VCaP (cell line): ENCODE measurements at regions not wholly inside any gene's neighbourhood (a gene's known extent, or its start where the extent isn't known, plus 50 kb on each side); places are given as distances from the start of the nearest gene placed in this dataset.
"Not testable (repeated sequence)": the region's sequence is repeated elsewhere in the genome, so short reads cannot be mapped to it uniquely, and the experiment has no call there.

Experiments
- H3K27ac ChIP-seq: fragments of 450-650 bp; 2 replicates; pipeline ENCODE4 v1.5.1; 2017
- TF ChIP-seq, protein P1 (sequence below): fragments of 450-650 bp; conservative IDR thresholded peaks from 2 replicates; pipeline ENCODE4 v1.5.1; 2017; ENCODE audit warnings: mild to moderate bottlenecking, moderate library complexity

DNA sequence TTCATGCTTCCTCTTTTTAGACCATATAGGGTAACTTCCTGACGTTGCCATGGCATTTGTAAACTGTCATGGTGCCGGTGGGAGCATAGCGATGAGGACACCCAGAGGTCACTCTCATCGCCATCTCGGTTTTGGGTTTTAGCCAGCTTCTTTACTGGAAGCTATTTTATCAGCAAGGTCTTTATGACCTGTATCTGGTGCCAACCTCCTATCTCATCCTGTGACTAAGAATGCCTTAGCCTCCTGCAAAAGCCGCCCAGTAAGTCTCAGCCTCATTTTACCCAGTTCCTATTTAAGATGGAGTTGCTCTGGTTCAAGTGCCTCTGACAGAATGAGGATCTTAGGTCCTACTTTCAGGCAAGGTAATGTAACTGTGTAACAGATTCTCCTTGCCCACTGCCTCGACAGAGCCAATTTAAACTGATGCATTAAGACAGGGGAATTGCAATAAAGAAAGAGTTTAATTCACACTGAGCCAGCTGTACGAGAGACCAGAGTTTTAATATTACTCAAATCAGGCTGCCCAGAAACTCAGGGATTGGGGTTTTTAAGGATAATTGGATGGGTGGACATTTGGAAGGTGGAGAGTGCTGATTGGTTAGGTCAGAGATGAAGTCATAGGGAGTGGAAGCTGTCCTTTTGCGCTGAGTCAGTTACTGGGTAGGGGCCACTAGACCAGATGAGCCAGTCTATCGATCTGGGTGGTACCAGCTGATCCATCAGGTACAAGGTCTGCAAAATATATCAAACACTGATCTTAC is 59.9 kb upstream of the ATF7IP2 start:
- TF ChIP-seq, protein P1, sequence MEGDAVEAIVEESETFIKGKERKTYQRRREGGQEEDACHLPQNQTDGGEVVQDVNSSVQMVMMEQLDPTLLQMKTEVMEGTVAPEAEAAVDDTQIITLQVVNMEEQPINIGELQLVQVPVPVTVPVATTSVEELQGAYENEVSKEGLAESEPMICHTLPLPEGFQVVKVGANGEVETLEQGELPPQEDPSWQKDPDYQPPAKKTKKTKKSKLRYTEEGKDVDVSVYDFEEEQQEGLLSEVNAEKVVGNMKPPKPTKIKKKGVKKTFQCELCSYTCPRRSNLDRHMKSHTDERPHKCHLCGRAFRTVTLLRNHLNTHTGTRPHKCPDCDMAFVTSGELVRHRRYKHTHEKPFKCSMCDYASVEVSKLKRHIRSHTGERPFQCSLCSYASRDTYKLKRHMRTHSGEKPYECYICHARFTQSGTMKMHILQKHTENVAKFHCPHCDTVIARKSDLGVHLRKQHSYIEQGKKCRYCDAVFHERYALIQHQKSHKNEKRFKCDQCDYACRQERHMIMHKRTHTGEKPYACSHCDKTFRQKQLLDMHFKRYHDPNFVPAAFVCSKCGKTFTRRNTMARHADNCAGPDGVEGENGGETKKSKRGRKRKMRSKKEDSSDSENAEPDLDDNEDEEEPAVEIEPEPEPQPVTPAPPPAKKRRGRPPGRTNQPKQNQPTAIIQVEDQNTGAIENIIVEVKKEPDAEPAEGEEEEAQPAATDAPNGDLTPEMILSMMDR = no peak
- no peak overlapping the region for H3K27ac ChIP-seq

DNA sequence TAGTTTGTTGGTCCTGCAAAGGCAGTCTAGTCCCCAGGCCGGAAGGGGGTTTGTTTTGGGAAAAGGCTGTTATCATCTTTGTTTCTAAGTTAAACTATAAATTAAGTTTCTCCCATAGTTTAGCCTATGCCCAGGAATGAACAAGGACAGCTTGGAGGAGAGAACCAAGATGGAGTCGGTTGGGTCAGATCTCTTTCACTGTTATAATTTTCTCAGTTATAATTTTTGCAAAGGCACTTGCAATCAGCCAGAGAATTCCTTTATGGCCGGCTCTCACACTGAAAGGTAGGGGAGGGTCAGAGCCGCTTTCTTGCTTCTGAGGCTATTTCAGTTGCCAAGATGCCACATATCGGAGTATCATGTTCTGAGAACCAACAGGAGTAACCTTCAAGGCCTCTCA is 59.2 kb upstream of the ATF7IP2 start:
- TF ChIP-seq, protein P1 = no peak
- H3K27ac ChIP-seq = no peak overlapping the region

DNA sequence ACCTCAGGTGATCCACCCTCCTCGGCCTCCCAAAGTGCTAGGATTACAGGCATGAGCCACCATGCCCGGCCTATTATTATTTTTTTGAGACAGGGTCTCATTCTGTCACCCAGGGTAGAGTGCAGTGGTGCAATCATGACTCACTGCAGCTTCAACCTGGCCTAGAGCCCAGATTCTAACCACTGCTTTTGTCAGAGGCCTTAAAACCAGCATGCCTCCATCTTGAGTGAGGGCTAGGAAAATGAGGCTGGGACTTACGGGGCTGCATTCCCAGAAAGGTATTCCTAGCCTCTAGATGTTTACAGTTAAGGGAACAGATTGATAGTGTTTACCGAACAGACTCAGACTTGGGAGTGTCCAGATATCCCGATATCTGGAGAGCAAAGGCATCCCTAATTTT is 57.6 kb upstream of the ATF7IP2 start:
- H3K27ac ChIP-seq = not testable (repeated sequence)

DNA sequence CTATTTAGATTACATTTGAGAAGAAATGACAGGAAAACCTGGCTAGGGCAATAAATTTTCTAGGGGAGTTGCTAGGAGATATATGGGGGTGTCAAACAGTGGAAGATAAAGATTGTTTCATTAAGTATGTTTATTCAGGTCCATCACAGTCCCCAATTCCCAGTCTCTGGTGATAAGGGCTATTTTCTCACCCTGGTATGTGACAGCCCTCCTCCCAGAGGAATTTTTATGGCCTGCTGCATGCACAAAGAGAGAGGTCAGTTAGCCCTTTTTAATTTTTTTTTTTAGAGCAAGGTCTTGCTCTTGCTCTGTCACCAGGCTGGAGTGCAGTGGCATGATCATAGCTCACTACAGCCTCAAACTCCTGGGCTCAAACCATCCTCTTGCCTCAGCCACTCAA is 53.6 kb upstream of the ATF7IP2 start:
- TF ChIP-seq, protein P1 = no peak
- no peak overlapping the region for H3K27ac ChIP-seq

DNA sequence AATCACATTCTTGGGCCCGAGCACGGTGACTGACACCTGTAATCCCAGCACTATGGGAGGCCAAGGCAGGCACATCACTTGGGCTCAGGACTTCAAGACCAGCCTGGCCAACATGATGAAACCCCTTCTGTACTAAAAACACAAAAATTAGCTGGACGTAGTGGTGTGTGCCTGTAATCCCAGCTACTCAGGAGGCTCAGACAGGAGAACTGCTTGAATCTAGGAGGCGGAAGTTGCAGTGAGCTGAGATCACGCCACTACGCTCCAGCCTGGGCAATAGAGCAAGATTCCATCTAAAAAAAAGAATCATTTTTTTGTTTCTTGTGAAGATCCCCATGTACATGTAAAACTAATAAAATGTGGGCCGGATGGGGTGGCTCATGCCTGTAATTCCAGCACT is 53.1 kb upstream of the ATF7IP2 start:
- TF ChIP-seq, protein P1 = no peak
- no peak overlapping the region for H3K27ac ChIP-seq

DNA sequence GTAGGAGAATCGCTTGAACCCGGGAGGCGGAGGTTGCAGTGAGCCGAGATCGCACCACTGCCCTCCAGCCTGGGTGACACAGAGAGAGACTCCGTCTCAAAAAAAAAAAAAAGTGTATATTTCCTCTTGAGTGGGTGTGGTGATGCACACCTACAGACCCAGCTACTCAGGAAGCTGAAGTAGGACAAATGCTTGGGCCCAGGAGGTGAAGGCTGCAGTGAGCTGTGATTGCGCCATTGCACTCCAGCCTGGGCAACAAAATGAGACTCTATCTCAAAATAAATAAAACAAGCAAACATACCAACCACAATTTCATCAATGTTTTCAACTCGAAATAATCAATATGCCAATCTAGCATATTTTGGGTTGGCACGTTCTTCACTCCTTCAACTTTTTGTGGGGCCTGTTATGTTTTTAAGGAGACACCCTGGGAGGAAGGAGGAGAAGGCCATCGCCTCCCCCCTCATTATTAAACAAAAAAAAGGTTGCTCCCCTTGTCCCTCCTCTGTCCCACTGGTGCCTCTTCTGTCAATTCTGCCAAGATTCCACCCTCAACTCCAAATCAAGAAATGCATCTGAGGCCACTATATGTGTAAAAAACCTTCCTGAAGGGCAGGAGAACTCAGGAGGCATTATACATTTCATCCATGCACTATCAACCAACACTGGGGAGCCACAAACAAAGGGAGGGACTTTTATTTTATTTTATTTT is 52.4 kb upstream of the ATF7IP2 start:
- H3K27ac ChIP-seq = no peak overlapping the region
- TF ChIP-seq, protein P1 = no peak

DNA sequence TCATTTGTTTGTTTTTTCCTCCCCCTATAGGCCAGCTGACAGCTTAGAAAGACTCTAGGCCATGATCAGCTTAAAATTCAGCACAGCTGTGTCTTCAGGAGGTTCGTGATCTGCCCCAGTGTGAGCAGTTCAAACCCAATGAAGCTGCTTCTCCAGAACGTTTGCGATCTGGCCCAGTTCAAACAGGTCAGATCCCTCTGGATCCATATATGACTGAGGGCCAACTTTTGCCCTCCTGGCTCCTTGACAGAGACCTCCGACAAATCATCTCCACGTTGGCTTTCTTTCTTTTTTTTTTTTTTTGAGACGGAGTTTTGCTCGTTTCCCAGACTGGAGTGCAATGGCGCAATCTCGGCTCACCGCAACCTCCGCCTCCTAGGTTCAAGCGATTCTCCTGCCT is 50.2 kb upstream of the ATF7IP2 start:
- H3K27ac ChIP-seq = no peak overlapping the region
- TF ChIP-seq, protein P1 = no peak
